GM11168 (cell line): ENCODE measurements at regions not wholly inside any gene's neighbourhood (a gene's known extent, or its start where the extent isn't known, plus 50 kb on each side); places are given as distances from the start of the nearest gene placed in this dataset.
"Not testable (repeated sequence)": the region's sequence is repeated elsewhere in the genome, so short reads cannot be mapped to it uniquely, and the experiment has no call there.

Source experiments
- in situ Hi-C: fragments of 300-500 bp; cut with MboI; formaldehyde crosslinking; loops from one replicate; pipeline ENCODE4 v1.12.0; 2022; ENCODE audit warnings: low sequenced_read_pairs; ENCODE audit not compliant: unreplicated experiment

DNA sequence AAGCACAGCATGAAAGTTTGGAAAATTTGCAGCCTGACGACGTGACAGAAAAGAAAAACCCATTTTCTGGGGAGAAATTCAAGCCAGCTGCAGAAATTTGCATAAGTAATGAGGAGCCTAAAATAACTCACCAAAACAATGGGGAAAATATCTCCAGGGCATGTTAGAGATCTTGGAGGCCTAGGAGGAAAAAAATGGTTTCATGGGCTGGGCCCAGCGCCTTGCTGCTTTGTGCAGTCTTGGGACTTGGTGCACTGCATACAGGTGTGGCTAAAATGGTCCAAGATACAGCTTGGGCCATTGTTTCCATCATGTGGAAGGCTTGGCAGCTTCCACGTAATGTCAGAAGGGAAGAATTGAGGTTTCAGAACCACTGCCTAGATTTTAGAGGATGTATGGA lies 428.5 kb upstream of the FRG2C start:
- in situ Hi-C loops: no loop called here

GRCh38 chr3:75237053-75237452 lies 427.1 kb upstream of the FRG2C start:
- in situ Hi-C loops: no loop called here

DNA sequence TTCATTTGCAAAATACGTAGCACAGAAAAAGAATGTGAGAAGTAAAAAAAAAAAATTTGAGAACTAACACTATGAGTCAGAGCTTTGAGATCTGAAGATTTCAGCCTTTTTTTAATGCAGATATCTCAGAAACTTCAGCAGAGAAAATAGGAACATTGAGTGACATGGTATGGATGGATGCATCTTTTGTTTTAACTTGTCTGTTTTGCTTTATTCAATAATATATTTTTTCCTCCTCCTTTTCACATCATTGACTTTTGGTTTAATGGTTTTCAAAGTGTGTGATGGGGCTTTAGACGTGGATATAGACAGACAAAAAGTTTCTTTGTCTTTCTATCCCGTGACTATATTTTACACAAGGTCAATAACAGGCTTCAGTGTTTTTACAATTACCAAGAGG lies 426.7 kb upstream of the FRG2C start:
- in situ Hi-C loops: no loop called here

GRCh38 chr3:75241226-75241962 lies 422.7 kb upstream of the FRG2C start:
- in situ Hi-C loops: not testable (repeated sequence)

GRCh38 chr3:75242012-75242735 lies 422.0 kb upstream of the FRG2C start:
- in situ Hi-C loops: no loop called here

- in situ Hi-C loops: no loop called here
Observed at GRCh38 chr3:75248974-75249373, 415.2 kb upstream of the FRG2C start.

DNA sequence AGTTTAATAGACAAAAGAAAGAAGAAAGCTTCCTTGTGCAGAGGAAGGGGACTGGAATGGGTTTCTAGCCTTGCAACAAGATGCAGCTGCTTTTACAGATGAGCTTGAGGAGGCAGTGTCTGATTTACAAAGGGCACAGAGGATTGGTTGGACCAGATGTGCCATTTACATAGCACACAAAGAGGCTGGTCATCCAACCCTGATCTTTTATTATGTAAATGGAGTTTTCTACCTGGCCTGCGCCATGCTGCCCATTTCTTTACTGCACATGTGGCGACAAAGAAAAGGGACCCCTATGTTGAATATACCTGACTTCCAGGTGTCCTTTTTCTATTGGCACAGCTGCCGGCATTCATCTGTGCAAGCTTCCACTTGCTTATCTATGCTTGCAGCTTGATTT lies 409.4 kb upstream of the FRG2C start:
- in situ Hi-C loops: no loop called here

- in situ Hi-C loops: not testable (repeated sequence)
Observed at GRCh38 chr3:75258825-75259683, 405.1 kb upstream of the FRG2C start.

DNA sequence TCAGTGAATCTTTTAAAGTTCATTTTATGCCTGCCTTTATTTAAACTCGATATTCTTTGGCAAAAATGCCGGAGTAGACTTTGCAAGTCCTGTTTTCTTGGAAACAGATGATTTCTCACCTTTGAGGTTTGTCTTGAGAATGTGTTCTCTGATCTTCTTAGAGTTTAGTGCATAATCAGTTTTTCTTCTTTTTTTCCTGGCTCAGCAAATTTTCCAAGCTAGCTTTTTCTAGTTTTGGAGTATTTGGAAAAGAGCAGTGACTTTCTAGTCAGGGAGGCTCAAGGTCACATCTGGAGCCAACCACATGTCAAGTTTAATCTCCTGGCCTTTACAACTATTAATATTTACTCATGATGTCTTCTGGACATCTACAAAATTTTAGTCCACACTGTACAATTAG lies 403.2 kb upstream of the FRG2C start:
- in situ Hi-C loops: not testable (repeated sequence)

GRCh38 chr3:75262661-75263060 lies 401.5 kb upstream of the FRG2C start:
- in situ Hi-C loops: no loop called here

GRCh38 chr3:75265897-75266296 lies 398.2 kb upstream of the FRG2C start:
- in situ Hi-C loops: no loop called here

GRCh38 chr3:75268576-75268975 lies 395.6 kb upstream of the FRG2C start:
- in situ Hi-C loops: not testable (repeated sequence)

DNA sequence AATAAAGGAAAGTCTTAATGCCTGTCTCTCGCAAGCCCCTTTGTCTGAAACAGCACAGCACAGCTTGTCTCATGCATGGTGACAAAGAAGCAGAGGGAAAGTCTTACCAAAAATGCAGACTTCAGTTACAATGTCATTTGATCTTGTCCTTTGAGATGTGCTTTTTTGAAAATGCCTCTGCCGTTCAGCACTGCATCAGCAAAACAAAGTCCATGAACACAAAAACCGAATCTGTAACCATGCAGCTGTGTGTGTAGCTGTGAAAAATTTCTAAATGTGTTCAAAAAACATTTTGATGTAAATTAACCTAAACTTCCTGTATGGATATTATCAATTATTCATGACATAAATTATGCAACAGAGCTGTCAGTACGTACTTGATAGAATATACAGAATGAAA lies 391.9 kb upstream of the FRG2C start:
- in situ Hi-C loops: not testable (repeated sequence)

- in situ Hi-C loops: no loop called here
Observed at GRCh38 chr3:75272691-75273090, 391.4 kb upstream of the FRG2C start.

DNA sequence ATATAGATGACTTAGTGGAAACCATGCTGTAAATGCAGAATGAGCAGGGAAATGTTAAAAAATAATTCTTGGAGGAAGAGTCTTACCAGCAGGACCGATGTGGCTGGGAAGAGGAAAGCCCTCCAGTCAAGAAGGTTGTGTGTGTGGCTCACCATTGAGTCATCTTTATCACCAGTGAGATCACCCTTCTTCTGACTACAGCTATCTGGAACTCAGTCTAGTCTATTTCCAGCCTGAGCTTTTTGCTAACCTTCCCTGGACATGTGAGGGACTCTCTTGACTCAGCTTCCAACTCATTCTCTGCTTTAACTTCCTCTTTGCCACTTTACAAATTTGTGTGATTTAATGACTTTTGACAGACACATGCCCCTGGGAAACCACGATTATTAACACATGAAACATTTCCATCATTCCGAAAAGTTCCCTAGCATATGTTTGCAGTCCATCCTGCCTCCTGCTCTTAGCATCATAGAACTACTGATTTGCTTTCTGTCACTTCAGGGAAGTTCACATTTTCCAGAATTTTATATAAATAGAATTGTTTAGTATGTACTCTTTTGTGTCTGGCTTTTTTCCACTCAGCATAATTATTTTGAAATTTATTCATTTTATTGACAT lies 378.5 kb upstream of the FRG2C start:
- in situ Hi-C loops: not testable (repeated sequence)

DNA sequence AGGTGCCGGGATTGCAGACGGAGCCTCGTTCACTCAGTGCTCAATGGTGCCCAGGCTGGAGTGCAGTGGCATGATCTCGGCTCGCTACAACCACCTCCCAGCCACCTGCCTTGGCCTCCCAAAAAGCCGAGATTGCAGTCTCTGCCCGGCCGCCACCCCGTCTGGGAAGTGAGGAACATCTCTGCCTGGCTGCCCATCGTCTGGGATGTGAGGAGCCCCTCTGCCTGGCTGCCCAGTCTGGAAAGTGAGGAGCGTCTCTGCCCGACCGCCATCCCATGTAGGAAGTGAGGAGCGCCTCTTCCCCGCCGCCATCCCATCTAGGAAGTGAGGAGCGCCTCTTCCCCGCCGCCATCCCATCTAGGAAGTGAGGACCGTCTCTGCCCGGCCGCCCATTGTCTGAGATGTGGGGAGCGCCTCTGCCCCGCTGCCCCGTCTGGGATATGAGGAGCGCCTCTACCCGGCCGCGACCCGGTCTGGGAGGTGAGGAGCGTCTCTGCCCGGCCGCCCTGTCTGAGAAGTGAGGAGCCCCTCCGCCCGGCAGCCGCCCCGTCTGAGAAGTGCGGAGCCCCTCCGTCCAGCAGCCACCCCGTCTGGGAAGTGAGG lies 375.1 kb upstream of the FRG2C start:
- in situ Hi-C loops: not testable (repeated sequence)

- in situ Hi-C loops: no loop called here
Observed at GRCh38 chr3:75294124-75294523, 370.0 kb upstream of the FRG2C start.

DNA sequence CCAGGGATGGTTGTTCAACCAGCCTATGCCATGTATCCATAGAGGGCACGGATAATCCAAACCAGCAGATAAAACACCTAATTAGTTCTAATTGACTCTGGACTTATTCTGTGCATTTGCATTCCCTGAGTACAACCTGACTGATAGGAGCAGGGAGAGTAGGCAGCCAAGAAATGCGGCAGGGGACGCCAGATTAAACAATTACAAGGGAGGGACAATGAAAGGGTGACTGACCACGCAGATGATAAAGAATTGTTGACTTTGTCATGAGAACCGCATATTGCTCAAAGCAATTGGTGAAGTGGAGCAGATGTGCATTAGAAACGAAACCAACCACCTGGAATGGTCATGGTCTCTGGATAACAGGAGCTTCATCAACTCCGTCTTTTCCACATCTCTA lies 369.1 kb upstream of the FRG2C start:
- in situ Hi-C loops: no loop called here

GRCh38 chr3:75296858-75297257 lies 367.3 kb upstream of the FRG2C start:
- in situ Hi-C loops: no loop called here

- in situ Hi-C loops: no loop called here
Observed at GRCh38 chr3:75300606-75301005, 363.5 kb upstream of the FRG2C start.
